ENCODE measurements at regions not wholly inside any gene's neighbourhood (a gene's known extent, or its start where the extent isn't known, plus 50 kb on each side); places are given as distances from the start of the nearest gene placed in this dataset.
"Not testable (repeated sequence)": the region's sequence is repeated elsewhere in the genome, so short reads cannot be mapped to it uniquely, and the experiment has no call there.

GRCh38 chr2:152277896-152278295 lies 57.1 kb upstream of the FMNL2 start:
- DNase-seq; H3K27me3 ChIP-seq (ENCODE audit: control insufficient read depth, insufficient read depth); intact Hi-C loops (cut with DNase I); H3K27ac ChIP-seq (ENCODE audit: low read length); ATAC-seq; H3K4me1 ChIP-seq (ENCODE audit: control insufficient read depth, insufficient read depth, low read length); H3K9me3 ChIP-seq (ENCODE audit: control insufficient read depth, low read length); H3K4me3 ChIP-seq (ENCODE audit: low read length): not testable (repeated sequence)
- WGBS = 81% methylated on average over 6 of the region's 6 CpGs

GRCh38 chr2:152278526-152278925 lies 56.4 kb upstream of the FMNL2 start:
- no peaks in the 10 kb centered on the region for H3K27me3 ChIP-seq (ENCODE audit: control insufficient read depth, insufficient read depth)
- no peak overlapping the region for H3K4me3 ChIP-seq (ENCODE audit: low read length)
- 92% methylated on average over 5 of the region's 5 CpGs for WGBS
- no peaks in the 10 kb centered on the region for H3K4me1 ChIP-seq (ENCODE audit: control insufficient read depth, insufficient read depth, low read length)
- intact Hi-C loops (cut with DNase I) = no loop called here
- H3K9me3 ChIP-seq (ENCODE audit: control insufficient read depth, low read length) = no peaks in the 10 kb centered on the region
- ATAC-seq (no peak), DNase-seq (no peak)
- H3K27ac ChIP-seq (ENCODE audit: low read length) = no peak overlapping the region

- H3K4me3 ChIP-seq (ENCODE audit: low read length); DNase-seq; H3K27me3 ChIP-seq (ENCODE audit: control insufficient read depth, insufficient read depth); ATAC-seq; H3K9me3 ChIP-seq (ENCODE audit: control insufficient read depth, low read length); H3K4me1 ChIP-seq (ENCODE audit: control insufficient read depth, insufficient read depth, low read length); intact Hi-C loops (cut with DNase I); H3K27ac ChIP-seq (ENCODE audit: low read length): not testable (repeated sequence)
- WGBS = 78% methylated on average over 2 of the region's 2 CpGs
These were observed 55.6 kb upstream of the FMNL2 start for GRCh38 chr2:152279367-152279766.

GRCh38 chr2:152280780-152281179 lies 54.2 kb upstream of the FMNL2 start:
- H3K27ac ChIP-seq (ENCODE audit: low read length) = no peak overlapping the region
- no peaks in the 10 kb centered on the region for H3K9me3 ChIP-seq (ENCODE audit: control insufficient read depth, low read length)
- no peak overlapping the region for H3K4me3 ChIP-seq (ENCODE audit: low read length)
- WGBS = 90% methylated on average over 2 of the region's 2 CpGs
- intact Hi-C loops (cut with DNase I) = no loop called here
- H3K27me3 ChIP-seq (ENCODE audit: control insufficient read depth, insufficient read depth) = no peaks in the 10 kb centered on the region
- DNase-seq (no peak), ATAC-seq (no peak)
- H3K4me1 ChIP-seq (ENCODE audit: control insufficient read depth, insufficient read depth, low read length) = no peaks in the 10 kb centered on the region

- no peak for ATAC-seq
- no peaks in the 10 kb centered on the region for H3K27me3 ChIP-seq (ENCODE audit: control insufficient read depth, insufficient read depth)
- H3K27ac ChIP-seq (ENCODE audit: low read length) = no peak overlapping the region
- H3K9me3 ChIP-seq (ENCODE audit: control insufficient read depth, low read length) = no peaks in the 10 kb centered on the region
- whole genome bisulfite sequencing = 53% methylated on average over 1 of the region's 1 CpG
- DNase-seq = no peak
- no peaks in the 10 kb centered on the region for H3K4me1 ChIP-seq (ENCODE audit: control insufficient read depth, insufficient read depth, low read length)
- intact Hi-C loops (cut with DNase I) = no loop called here
- no peak overlapping the region for H3K4me3 ChIP-seq (ENCODE audit: low read length)
These were observed 51.6 kb upstream of the FMNL2 start for GRCh38 chr2:152283392-152283791.

- intact Hi-C loops (cut with DNase I) = no loop called here
- Histone ChIP-seq H3K27ac (ENCODE audit: low read length) (no peak overlapping the region), H3K9me3 (ENCODE audit: control insufficient read depth, low read length) (no peaks in the 10 kb centered on the region), H3K27me3 (ENCODE audit: control insufficient read depth, insufficient read depth) (no peaks in the 10 kb centered on the region), H3K4me1 (ENCODE audit: control insufficient read depth, insufficient read depth, low read length) (no peaks in the 10 kb centered on the region), H3K4me3 (ENCODE audit: low read length) (no peak overlapping the region)
- DNase-seq = no peak
- ATAC-seq = no peak
- WGBS = 85% methylated on average over 2 of the region's 2 CpGs
These were observed 50.6 kb upstream of the FMNL2 start for GRCh38 chr2:152284398-152284797.

Measured in right cardiac atrium (tissue), 5 donors.